Middle frontal gyrus (tissue), 1 donor: ENCODE measurements at regions not wholly inside any gene's neighbourhood (a gene's known extent, or its start where the extent isn't known, plus 50 kb on each side); places are given as distances from the start of the nearest gene placed in this dataset.

Experiments used
- DNase-seq: peaks from one replicate; pipeline ENCODE4 v3.0.0-alpha.2; 2015; ENCODE audit warnings: low spot score; ENCODE audit errors: extremely low spot score

DNA sequence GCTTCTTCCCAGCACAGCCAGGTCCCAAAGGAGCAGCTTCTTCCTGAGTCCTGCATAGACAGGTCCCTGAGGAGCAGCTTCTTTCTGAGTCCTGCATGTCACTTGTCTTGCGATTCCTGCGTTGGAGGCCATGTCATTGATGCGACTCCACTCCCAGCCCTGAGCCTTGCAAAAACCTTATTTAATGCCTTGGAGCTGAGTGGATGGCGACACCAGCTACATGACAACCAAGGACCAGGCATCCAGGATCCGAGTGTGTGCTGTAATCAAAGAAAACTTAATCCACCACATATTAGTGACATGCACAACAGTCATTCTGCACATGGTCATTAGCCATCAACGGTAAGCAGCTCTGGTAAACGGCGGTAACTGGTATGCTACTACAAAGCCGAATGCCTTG is 315.8 kb downstream of the TEX29 start:
- no peak for DNase-seq

GRCh38 chr13:111636804-111637203 is 316.4 kb downstream of the TEX29 start:
- DNase-seq, result no peak

DNA sequence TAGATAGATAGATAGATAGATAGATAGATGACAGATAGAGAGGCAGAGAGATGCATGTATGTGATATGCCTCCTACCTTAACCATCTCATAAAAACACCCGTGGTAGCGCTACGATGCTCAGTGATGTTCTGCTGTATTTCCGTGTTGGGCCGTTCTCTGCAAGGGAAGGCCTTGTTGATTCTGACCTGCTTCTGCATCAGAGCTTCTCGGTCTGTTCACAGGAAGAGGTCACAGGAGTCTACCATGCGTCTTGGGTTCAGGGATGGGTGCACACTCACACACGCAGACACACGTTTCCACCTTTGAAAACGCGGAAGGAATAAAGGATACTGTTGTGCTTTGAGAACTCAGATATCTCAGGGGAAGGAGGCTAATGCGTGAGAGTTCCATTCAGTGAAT is 316.9 kb downstream of the TEX29 start:
- no peak for DNase-seq

DNA sequence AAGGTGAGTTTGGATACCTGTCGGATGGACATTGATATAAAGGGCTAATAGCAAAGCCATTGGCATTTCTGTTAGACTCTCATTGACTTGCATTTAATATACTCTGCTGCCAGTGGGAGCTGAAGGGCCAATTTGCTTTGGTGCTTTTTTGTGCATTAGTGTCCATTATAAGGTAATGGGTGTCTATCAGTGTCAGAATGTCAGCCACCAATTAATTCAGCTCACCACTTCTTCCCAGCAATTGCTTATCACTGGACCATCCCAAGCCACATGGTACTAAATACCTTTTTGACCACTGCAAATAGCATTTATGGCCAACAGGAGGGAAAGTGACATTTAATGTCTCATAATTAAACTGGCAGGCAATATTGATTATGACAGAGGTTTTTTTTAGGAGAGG is 317.8 kb downstream of the TEX29 start:
- no peak for DNase-seq

GRCh38 chr13:111639196-111639705 is 318.8 kb downstream of the TEX29 start:
- no peak for DNase-seq

GRCh38 chr13:111640006-111640405 is 319.6 kb downstream of the TEX29 start:
- DNase-seq, result peak; percentile 31

GRCh38 chr13:111640476-111640875 is 320.0 kb downstream of the TEX29 start:
- no peak for DNase-seq

GRCh38 chr13:111642156-111642767 is 321.8 kb downstream of the TEX29 start:
- DNase-seq, result no peak

DNA sequence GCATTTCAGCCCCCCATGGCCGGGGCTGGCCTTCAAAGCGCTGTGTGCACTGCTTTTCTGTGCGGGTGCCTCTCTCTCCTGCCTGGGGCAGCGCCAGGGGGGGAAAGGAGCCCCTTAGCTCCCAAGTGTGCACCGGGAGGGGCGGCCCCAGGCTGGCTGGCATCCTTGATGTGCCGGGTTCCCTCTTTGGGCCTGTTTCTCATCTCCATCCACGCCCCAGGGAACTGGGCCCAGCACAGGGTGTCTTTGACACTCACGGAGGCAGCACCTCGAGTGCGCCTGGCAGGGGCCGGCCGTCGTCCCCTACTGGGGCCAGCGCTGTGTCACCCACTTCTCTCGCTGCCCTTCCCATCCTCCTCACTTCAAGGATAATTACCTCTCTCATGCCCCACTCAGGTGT is 324.3 kb downstream of the TEX29 start:
- DNase-seq, result no peak

- DNase-seq, result no peak
Measured at GRCh38 chr13:111645198-111645597, 324.8 kb downstream of the TEX29 start.

DNA sequence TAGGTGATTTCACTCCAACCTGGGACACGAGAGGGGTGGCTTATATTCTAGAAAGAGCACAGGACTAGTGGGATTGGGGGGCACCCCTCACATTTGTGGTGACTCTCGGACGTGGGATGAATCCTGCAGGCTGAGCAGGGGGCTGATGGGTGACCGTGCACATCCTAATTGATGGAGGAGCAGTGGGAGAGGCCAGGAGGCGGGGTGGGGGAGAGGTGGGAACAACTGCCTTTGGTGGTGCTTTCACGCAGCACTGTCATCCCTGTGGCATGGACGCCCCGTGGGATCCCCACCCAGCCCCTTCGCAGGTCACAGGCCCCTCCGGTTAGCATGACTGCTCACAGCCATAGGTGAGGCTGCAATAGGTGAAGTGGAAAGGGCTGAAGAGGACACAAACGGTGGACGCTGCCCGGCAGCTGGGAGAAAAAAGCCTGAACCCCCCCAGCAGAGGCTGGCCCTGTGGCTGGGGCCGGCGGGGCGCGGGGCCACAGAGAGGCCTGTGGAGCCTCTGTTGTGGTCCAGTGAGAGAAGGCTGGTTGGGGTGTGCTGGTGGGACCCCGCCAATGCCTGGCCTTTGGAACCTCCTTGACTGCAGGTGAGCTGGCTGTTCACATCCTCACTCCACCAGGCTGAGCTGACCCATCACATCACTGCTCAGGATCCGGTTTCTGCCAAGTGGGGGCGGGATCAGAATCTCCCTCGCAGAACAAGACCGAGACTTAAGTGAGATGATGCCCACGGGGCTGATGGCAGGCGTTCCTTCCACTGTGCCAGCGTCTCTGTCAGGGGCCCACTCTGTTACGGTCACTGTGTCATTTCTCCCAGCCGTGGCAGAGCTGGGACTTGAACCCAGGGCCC is 325.4 kb downstream of the TEX29 start:
- no peak for DNase-seq

GRCh38 chr13:111646456-111646855 is 326.0 kb downstream of the TEX29 start:
- no peak for DNase-seq

DNA sequence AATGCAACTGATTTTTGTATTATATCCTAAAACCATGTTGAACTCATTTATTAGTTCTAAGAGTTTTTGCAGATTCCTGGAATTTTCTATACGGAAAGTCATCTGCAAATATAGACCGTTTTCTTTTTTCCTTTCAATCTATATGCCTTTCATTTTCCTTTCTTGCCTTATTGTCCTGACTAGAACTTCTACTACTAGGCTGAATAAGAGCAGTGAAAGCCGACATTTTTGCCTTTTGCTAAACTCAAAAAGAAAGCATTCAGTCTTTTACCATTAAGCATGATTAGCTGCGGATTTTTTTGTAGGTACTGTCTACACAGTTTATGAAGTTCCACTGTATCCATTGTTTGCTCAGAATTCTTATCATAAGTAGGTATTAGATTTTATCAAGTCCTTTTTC is 328.4 kb downstream of the TEX29 start:
- DNase-seq, result no peak

DNA sequence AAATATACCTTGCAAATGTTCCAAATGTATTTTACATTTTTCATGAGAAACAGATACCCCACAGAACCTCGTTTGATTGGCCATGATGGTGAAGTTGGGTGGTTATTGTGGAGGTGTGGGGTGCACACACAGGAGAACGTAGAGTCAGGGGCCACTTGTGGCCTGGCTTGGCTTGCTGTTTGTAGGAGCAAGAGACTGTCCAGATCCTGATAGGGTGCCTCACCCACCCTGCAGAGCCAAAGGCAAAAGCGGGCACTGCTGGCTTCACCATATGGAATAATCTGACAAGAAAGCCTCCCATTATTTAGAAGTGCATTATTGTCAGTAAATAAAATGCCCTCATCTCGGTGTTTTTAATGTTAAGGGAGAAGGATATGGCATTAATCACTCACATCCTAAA is 330.2 kb downstream of the TEX29 start:
- no peak for DNase-seq

GRCh38 chr13:111652676-111653075 is 332.2 kb downstream of the TEX29 start:
- DNase-seq, result no peak

DNA sequence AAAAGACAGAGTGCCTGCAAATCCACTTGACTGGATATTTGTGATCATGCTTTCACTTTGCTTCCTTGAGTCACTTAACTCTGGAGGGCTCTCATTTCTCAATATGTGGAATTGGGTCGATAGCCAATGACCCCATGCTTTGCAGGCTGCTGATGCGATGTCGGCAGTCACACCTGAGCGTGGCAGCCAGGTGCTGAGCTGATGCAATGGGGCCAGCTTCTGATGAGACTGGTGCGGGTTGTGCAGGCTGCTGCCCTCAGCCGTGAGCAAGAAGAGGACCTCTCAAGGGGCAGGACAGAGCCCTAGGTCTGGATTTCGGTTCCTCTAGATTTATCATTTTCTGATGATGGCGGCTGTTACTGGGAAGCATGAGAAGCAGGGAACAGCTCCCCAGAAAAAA is 334.1 kb downstream of the TEX29 start:
- DNase-seq, result no peak

- no peak for DNase-seq
Measured at GRCh38 chr13:111656439-111656838, 336.0 kb downstream of the TEX29 start.

DNA sequence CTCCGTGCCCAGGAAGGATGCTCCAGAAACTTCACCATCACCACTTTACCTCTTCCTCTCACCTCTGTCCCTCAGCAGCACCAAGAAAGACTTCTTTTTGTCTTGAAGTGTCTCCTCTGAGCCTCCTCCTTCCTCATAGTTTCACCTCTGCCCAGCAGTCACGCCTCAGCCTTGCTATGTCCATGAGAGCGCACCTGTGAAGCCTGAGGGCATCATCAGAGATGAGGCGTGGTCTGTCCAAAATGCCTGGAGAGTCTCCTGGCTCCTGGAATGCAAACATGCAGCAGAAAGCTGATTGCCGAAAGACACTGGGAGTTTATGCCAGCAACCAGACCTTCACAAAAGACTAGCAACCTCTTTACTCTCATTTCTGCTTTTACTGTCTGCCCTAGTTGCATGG is 336.6 kb downstream of the TEX29 start:
- DNase-seq, result no peak

DNA sequence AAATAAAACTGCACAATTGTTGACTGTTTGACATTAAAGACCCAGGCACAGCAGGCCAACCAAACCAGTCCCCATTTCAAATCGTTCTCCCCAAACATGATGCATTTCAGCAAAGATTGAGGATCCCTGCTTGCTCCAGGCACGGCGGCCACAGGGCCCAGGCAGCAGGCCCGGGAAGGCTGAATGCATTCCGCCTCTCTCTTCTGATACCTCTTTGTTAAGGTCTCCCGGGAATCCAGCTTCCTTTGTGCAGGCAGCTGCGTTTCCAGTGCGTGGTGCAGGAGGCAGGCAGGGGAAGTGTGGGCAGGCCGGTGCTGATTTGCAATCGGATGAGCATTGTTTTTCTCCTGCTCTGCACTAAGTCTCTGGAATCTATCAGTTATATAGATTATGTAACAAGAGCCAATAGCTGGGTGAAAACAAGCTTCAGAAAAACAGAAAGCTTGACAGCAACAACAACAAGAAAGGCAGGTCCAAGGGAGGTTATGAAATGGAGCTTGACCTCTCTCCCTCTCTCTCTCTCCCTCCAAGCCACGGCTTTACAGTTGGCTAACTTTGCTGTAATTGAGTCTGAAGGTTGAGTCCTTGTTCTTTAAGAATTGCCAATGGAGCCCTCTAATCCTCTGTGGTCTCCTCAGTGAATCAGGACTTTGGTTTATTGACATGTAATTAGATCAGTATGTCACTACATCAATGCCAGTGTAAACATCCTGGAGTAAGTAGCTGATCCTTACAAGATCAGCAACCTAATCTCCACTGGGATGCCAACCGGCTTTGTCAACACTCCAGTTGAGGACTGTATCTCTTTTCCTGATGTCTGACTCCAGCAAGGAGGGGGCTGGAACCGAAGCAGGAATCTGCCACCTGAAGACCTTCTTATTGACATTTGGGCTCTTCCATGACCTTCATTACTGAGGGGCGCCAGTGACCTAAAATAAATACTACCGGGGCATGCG is 338.0 kb downstream of the TEX29 start:
- DNase-seq, result no peak

DNA sequence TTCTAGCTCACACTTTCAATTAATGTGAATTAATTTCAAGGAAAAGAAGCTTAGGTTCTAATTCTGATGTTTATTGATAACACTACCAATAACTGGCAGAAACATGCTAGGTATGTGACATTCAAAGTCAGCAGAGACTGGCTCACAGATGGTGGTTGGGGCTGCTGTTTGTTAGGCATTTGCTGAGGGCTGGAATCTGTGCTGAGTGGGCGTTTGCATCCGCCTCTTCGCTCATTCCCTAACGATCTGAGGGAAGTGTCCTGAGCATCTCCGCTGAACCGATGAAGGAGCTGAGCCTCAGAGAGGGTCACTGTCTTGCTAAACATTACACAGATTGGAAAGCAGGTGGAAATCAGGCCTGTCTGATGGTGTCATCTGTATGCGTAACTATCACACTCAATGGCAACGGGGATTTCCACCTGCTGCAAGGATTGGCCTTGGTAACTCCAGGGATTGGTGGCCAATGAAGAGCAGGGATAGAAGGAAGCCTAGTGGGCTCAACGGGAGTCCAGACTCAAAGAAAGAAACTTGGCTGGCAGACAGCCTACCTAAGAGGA is 338.9 kb downstream of the TEX29 start:
- no peak for DNase-seq

DNA sequence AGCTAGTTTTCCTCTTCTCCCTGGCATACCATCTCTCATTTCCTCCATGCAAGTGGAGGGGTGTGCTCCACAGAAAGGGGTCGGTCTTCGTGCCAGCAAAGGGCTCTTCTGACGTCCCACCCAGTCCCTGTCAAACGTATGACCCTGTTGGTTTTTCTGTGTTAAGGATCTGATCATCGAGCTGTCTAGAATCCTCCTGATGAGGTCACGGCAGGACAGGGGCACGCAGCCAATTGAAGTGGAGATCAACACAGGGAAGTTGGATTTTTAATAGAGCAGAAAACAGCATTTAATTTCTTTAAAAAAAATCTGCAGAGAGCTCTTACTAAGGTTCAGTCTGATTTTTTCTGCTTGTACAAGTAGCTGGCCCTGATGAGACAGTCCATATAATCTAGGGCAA is 339.4 kb downstream of the TEX29 start:
- no peak for DNase-seq
